OCI-LY1 (cell line): ENCODE measurements at regions not wholly inside any gene's neighbourhood (a gene's known extent, or its start where the extent isn't known, plus 50 kb on each side); places are given as distances from the start of the nearest gene placed in this dataset.

Experiments used
- EZH2 ChIP-seq: fragments of 200-600 bp; sonication (generic), shearing (Covaris generic); IDR thresholded peaks from 2 replicates; pipeline ENCODE4 v1.8.0; 2017; ENCODE audit warnings: borderline replicate concordance, mixed run types, mild to moderate bottlenecking, antibody characterized with exemption, low read length, moderate library complexity, mixed read lengths
- TF ChIP-seq, protein P1 (sequence below): fragments of 200-600 bp; sonication (generic), shearing (Covaris generic); IDR thresholded peaks from 2 replicates; pipeline ENCODE4 v1.5.1; 2017; ENCODE audit warnings: mild to moderate bottlenecking, antibody characterized with exemption, low read length, moderate library complexity, mixed read lengths

DNA sequence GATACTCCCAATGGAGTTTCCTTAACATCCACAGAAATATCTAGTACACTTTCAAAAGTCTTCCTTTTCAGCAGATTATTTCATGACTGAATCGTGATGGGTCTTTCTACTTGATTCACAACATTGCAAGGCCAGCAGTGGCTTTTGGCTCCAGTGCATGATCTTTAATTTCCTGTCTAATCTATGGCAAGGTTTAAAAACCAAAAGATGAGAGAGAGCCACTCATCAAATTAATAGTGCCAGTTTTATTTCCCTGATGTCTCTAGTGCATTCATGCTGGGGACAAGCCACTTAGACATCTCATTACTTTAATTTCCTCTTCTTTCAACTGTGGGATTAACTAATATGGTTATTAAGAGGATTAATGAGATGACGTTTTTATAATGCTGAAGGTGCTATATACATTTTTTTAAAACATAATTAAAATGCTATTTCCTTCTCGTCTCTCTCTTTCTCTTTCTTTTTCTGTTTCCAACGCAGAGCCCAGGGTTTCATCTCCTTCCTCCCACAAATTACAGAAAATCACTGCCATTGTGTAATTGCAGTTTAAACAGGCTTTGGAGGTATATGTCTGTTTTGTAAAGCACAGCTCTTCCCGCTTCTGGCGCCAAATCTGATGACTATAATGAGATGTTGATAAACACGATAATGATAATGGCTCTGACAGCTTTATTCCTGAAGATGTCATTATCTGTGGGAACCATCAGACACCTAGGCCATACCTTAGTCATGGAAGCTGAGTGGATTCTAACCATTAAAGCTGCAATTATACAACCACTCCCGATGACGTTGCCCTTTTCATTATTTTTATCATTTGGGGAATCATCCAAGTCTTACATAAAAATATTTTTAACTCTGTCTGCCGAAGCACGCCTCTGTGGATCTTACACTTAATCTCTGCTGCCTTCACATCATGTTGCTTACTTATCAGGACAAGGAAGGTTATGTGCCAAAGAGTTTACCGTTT is 103.1 kb upstream of the PPM1H start:
- no peak for TF ChIP-seq EZH2
- TF ChIP-seq, protein P1, sequence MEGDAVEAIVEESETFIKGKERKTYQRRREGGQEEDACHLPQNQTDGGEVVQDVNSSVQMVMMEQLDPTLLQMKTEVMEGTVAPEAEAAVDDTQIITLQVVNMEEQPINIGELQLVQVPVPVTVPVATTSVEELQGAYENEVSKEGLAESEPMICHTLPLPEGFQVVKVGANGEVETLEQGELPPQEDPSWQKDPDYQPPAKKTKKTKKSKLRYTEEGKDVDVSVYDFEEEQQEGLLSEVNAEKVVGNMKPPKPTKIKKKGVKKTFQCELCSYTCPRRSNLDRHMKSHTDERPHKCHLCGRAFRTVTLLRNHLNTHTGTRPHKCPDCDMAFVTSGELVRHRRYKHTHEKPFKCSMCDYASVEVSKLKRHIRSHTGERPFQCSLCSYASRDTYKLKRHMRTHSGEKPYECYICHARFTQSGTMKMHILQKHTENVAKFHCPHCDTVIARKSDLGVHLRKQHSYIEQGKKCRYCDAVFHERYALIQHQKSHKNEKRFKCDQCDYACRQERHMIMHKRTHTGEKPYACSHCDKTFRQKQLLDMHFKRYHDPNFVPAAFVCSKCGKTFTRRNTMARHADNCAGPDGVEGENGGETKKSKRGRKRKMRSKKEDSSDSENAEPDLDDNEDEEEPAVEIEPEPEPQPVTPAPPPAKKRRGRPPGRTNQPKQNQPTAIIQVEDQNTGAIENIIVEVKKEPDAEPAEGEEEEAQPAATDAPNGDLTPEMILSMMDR, result no peak
